HepG2 (cell line): ENCODE measurements at regions not wholly inside any gene's neighbourhood (a gene's known extent, or its start where the extent isn't known, plus 50 kb on each side); places are given as distances from the start of the nearest gene placed in this dataset.

ENCODE experiments used
- ADNP ChIP-seq: sonication (generic); formaldehyde crosslinking; IDR thresholded peaks from 2 replicates; pipeline ENCODE4 v1.4.0; 2020; ENCODE audit warnings: missing genetic modification reagents
- ATF5 ChIP-seq: sonication (generic); formaldehyde crosslinking; IDR thresholded peaks from 2 replicates; pipeline ENCODE4 v1.4.0; 2020; ENCODE audit warnings: mild to moderate bottlenecking, low read depth, missing genetic modification reagents
- CTCF ChIP-seq: sonication (generic); formaldehyde crosslinking; IDR thresholded peaks from 2 replicates; pipeline ENCODE4 v1.5.0; 2020; ENCODE audit warnings: mild to moderate bottlenecking, missing genetic modification reagents, moderate library complexity
- FOXK2 ChIP-seq: fragments of 450-650 bp; IDR thresholded peaks from 2 replicates; pipeline ENCODE4 v1.6.1; 2016
- GFI1 ChIP-seq: sonication (generic); formaldehyde crosslinking; IDR thresholded peaks from 2 replicates; pipeline ENCODE4 v1.5.0; 2020; ENCODE audit warnings: missing genetic modification reagents, mild to moderate bottlenecking, borderline replicate concordance
- IKZF1 ChIP-seq: fragments of 450-650 bp; IDR thresholded peaks from 2 replicates; pipeline ENCODE4 v1.7.1; 2016
- MED13 ChIP-seq: sonication (generic); formaldehyde crosslinking; IDR thresholded peaks from 2 replicates; pipeline ENCODE4 v1.5.0; 2020; ENCODE audit warnings: missing genetic modification reagents
- PLRG1 ChIP-seq: fragments of 450-650 bp; conservative IDR thresholded peaks from 2 replicates; pipeline ENCODE4 v1.6.1; 2016
- SMYD3 ChIP-seq: sonication (generic); formaldehyde crosslinking; IDR thresholded peaks from 2 replicates; pipeline ENCODE4 v1.8.1; 2023; ENCODE audit warnings: mild to moderate bottlenecking, missing genetic modification reagents
- STAT6 ChIP-seq: sonication (generic); formaldehyde crosslinking; IDR thresholded peaks from 2 replicates; pipeline ENCODE4 v1.4.0; 2020; ENCODE audit warnings: missing genetic modification reagents, mild to moderate bottlenecking, borderline replicate concordance
- TEAD2 ChIP-seq: sonication (generic); formaldehyde crosslinking; IDR thresholded peaks from 2 replicates; pipeline ENCODE4 v1.9.0; 2021; ENCODE audit warnings: missing genetic modification reagents
- THAP7 ChIP-seq: sonication (generic); formaldehyde crosslinking; IDR thresholded peaks from 2 replicates; pipeline ENCODE4 v1.8.1; 2023; ENCODE audit warnings: mild to moderate bottlenecking, missing genetic modification reagents
- ZFP1 ChIP-seq: IDR thresholded peaks from 2 replicates; pipeline ENCODE4 v1.6.1; 2016
- ZNF138 ChIP-seq: sonication (generic); formaldehyde crosslinking; IDR thresholded peaks from 2 replicates; pipeline ENCODE4 v1.5.0; 2020; ENCODE audit warnings: mild to moderate bottlenecking, low read depth, missing genetic modification reagents
- ZNF264 ChIP-seq: sonication (generic); formaldehyde crosslinking; IDR thresholded peaks from 2 replicates; pipeline ENCODE4 v1.4.0; 2020; ENCODE audit warnings: missing genetic modification reagents
- ZNF331 ChIP-seq: sonication (generic); formaldehyde crosslinking; IDR thresholded peaks from 2 replicates; pipeline ENCODE4 v1.4.0; 2020; ENCODE audit warnings: missing genetic modification reagents
- ZNF430 ChIP-seq: sonication (generic); formaldehyde crosslinking; IDR thresholded peaks from 2 replicates; pipeline ENCODE4 v1.9.0; 2021; ENCODE audit warnings: mild to moderate bottlenecking, missing genetic modification reagents
- ZNF512B ChIP-seq: sonication (generic); formaldehyde crosslinking; IDR thresholded peaks from 2 replicates; pipeline ENCODE4 v1.5.1; 2020; ENCODE audit warnings: missing genetic modification reagents, mild to moderate bottlenecking, borderline replicate concordance
- ZNF549 ChIP-seq: sonication (generic); formaldehyde crosslinking; IDR thresholded peaks from 2 replicates; pipeline ENCODE4 v1.5.0; 2020; ENCODE audit warnings: missing genetic modification reagents
- ZNF567 ChIP-seq: sonication (generic); formaldehyde crosslinking; IDR thresholded peaks from 2 replicates; pipeline ENCODE4 v1.8.1; 2023; ENCODE audit warnings: mild to moderate bottlenecking, missing genetic modification reagents, borderline replicate concordance
- ZNF570 ChIP-seq: sonication (generic); formaldehyde crosslinking; IDR thresholded peaks from 2 replicates; pipeline ENCODE4 v1.4.0; 2020; ENCODE audit warnings: mild to moderate bottlenecking, missing genetic modification reagents, borderline replicate concordance
- ZNF710 ChIP-seq: sonication (generic); formaldehyde crosslinking; IDR thresholded peaks from 2 replicates; pipeline ENCODE4 v1.5.0; 2020; ENCODE audit warnings: mild to moderate bottlenecking, missing genetic modification reagents, borderline replicate concordance

GRCh38 chr9:117491491-117491890 lies 76.6 kb upstream of the ASTN2 start (continued):
- TF ChIP-seq STAT6 (CRISPR knock-in tag) (no peak; the same call in 1 of the 2 replicates), THAP7 (CRISPR knock-in tag) (no peak), ZNF710 (CRISPR knock-in tag) (no peak), ZNF567 (CRISPR knock-in tag) (no peak), ZNF331 (peak; percentile 69; the same call in 1 of the 2 replicates), ZNF549 (CRISPR knock-in tag) (no peak), ZFP1 (CRISPR knock-in tag) (no peak), PLRG1 (no peak), FOXK2 (peak; percentile 57), ADNP (CRISPR knock-in tag) (no peak), ATF5 (CRISPR knock-in tag) (no peak), CTCF (CRISPR knock-in tag) (no peak), ZNF138 (CRISPR knock-in tag) (no peak), ZNF570 (no peak), ZNF512B (CRISPR knock-in tag) (no peak), MED13 (CRISPR knock-in tag) (no peak), ZNF430 (CRISPR knock-in tag) (no peak), GFI1 (CRISPR knock-in tag) (0 out of 2 replicates have a peak, but pooled peaks have one; percentile 48), IKZF1 (no peak), ZNF264 (CRISPR knock-in tag) (peak; percentile 87), TEAD2 (CRISPR knock-in tag) (no peak), SMYD3 (CRISPR knock-in tag) (0 out of 2 replicates have a peak, but pooled peaks have one; percentile 39)
